Keratinocyte (primary cell): ENCODE measurements at regions not wholly inside any gene's neighbourhood (a gene's known extent, or its start where the extent isn't known, plus 50 kb on each side); places are given as distances from the start of the nearest gene placed in this dataset.

Source experiments
- DNase-seq: peaks from one replicate; pipeline ENCODE4 v3.0.0-alpha.2; 2011; ENCODE audit warnings: low read depth, missing footprints, low spot score
- FAIRE-seq: peaks from 2 replicates; lab custom pipeline; 2011; peaks lifted over from hg19 to GRCh38; lab: Jason Lieb, UNC
- H2AFZ ChIP-seq: 2 replicates; pipeline ENCODE4 v1.6.0; 2012; ENCODE audit warnings: low read length, control low read depth, inconsistent platforms; ENCODE audit not compliant: control insufficient read depth
- H3K27ac ChIP-seq: 2 replicates; pipeline ENCODE4 v1.5.1; 2011; ENCODE audit warnings: low read length; ENCODE audit not compliant: control insufficient read depth, insufficient read depth
- H3K27me3 ChIP-seq: 3 replicates; pipeline ENCODE4 v1.6.0; 2011; ENCODE audit warnings: low read length; ENCODE audit not compliant: control insufficient read depth, insufficient read depth; ENCODE audit errors: extremely low read depth
- H3K36me3 ChIP-seq, 2 experiments: 2 replicates in 1 of 2; 3 replicates in 1 of 2; pipeline ENCODE4 v1.5.1; 2011; ENCODE audit warnings: low read length in 2 of 2, mild to moderate bottlenecking in 1 of 2; ENCODE audit not compliant: control insufficient read depth in 2 of 2, insufficient read depth in 2 of 2; ENCODE audit errors: extremely low read depth in 1 of 2
- H3K4me1 ChIP-seq: 3 replicates; pipeline ENCODE4 v1.5.1; 2011; ENCODE audit warnings: low read length; ENCODE audit not compliant: control insufficient read depth, insufficient read depth; ENCODE audit errors: extremely low read depth
- H3K4me2 ChIP-seq: 3 replicates; pipeline ENCODE4 v1.6.0; 2011; ENCODE audit warnings: low read depth, low read length; ENCODE audit not compliant: control insufficient read depth, insufficient read depth; ENCODE audit errors: extremely low read depth
- H3K4me3 ChIP-seq, 3 experiments: fragments of 200-600 bp in 1 of 3; sonication (generic) in 1 of 3; 2 replicates in 2 of 3; 3 replicates in 1 of 3; pipeline ENCODE4 v1.5.1; 2011 to 2016; ENCODE audit warnings: low read length in 3 of 3, mild to moderate bottlenecking in 3 of 3, control low read depth in 2 of 3, inconsistent platforms in 1 of 3, low read depth in 1 of 3, mixed read lengths in 1 of 3, mixed run types in 1 of 3, moderate library complexity in 1 of 3; ENCODE audit not compliant: control insufficient read depth in 2 of 3, insufficient read depth in 2 of 3; ENCODE audit errors: extremely low read depth in 1 of 3
- H3K79me2 ChIP-seq: 2 replicates; pipeline ENCODE4 v1.6.0; 2012; ENCODE audit warnings: low read length; ENCODE audit not compliant: control insufficient read depth, insufficient read depth
- H3K9ac ChIP-seq: 3 replicates; pipeline ENCODE4 v1.6.0; 2011; ENCODE audit warnings: low read length; ENCODE audit not compliant: control insufficient read depth, insufficient read depth; ENCODE audit errors: extremely low read depth
- H3K9me1 ChIP-seq: 3 replicates; pipeline ENCODE4 v1.6.0; 2011; ENCODE audit warnings: low read length; ENCODE audit not compliant: control insufficient read depth, insufficient read depth; ENCODE audit errors: extremely low read depth
- H3K9me3 ChIP-seq: 2 replicates; pipeline ENCODE4 v1.5.1; 2012; ENCODE audit warnings: low read depth, low read length; ENCODE audit not compliant: control insufficient read depth
- H4K20me1 ChIP-seq: 3 replicates; pipeline ENCODE4 v1.6.0; 2011; ENCODE audit warnings: low read length; ENCODE audit not compliant: control insufficient read depth, insufficient read depth; ENCODE audit errors: extremely low read depth
- EZH2 ChIP-seq: IDR thresholded peaks from one replicate; pipeline ENCODE4 v1.6.1; 2012; ENCODE audit warnings: inconsistent platforms, mild to moderate bottlenecking, low read length, moderate library complexity
- dilution Hi-C: fragments of 300-500 bp; cut with MboI; formaldehyde crosslinking; loops from one replicate; pipeline ENCODE4 v1.7.0; 2020; ENCODE audit warnings: low sequenced_read_pairs; ENCODE audit not compliant: extremely low pct_ligation_motif_present
- TF ChIP-seq, protein P1 (sequence below), 3 experiments: IDR thresholded peaks in 1 of 3; conservative IDR thresholded peaks in 1 of 3; optimal IDR thresholded peaks in 1 of 3; 2 replicates in 2 of 3; 3 replicates in 1 of 3; pipeline versions ENCODE3 to v1.5.1; 2011; ENCODE audit warnings: low read length in 3 of 3, mild to moderate bottlenecking in 3 of 3, moderate library complexity in 2 of 3, control low read depth in 1 of 3, inconsistent platforms in 1 of 3; ENCODE audit not compliant: insufficient read depth in 2 of 3; ENCODE audit errors: extremely low read depth in 1 of 3

DNA sequence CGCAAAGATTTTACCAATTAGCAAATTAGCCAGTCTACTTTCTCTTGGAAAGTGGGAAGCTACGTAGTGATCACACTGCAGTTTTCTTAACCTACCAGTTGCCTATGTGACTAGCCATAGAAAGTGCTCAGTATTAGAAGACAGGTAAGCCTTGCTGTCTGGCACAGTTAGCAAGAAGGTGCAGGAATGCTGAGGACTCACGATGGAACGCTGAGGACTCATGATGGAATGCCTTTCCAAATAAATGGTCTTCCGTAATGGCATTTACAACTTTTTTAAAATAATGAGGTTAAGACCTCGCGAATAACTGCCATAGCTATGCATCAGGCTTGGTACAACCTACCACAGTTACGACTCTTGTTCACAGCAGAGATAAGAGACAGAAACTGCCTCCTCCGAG, 1645.6 kb upstream of the MIR17HG start:
- Histone ChIP-seq H4K20me1 (no peaks in the 10 kb centered on the region), H3K4me3 (no peak overlapping the region), H3K4me2 (no peak overlapping the region), H3K27ac (no peak overlapping the region), H3K27me3 (no peaks in the 10 kb centered on the region), H3K9ac (no peak overlapping the region), H3K36me3 (no peaks in the 10 kb centered on the region), H3K4me1 (no peaks in the 10 kb centered on the region), H3K9me3 (no peaks in the 10 kb centered on the region), H3K9me1 (no peaks in the 10 kb centered on the region), H3K79me2 (no peaks in the 10 kb centered on the region), H2AFZ (no peak overlapping the region)
- TF ChIP-seq EZH2 = no peak
- TF ChIP-seq, protein P1, sequence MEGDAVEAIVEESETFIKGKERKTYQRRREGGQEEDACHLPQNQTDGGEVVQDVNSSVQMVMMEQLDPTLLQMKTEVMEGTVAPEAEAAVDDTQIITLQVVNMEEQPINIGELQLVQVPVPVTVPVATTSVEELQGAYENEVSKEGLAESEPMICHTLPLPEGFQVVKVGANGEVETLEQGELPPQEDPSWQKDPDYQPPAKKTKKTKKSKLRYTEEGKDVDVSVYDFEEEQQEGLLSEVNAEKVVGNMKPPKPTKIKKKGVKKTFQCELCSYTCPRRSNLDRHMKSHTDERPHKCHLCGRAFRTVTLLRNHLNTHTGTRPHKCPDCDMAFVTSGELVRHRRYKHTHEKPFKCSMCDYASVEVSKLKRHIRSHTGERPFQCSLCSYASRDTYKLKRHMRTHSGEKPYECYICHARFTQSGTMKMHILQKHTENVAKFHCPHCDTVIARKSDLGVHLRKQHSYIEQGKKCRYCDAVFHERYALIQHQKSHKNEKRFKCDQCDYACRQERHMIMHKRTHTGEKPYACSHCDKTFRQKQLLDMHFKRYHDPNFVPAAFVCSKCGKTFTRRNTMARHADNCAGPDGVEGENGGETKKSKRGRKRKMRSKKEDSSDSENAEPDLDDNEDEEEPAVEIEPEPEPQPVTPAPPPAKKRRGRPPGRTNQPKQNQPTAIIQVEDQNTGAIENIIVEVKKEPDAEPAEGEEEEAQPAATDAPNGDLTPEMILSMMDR (optimal IDR thresholded peaks at IDR 0.05 in 1 of 3, IDR thresholded peaks at IDR 0.05 in 1 of 3, conservative IDR thresholded peaks at IDR 0.05 in 1 of 3; ENCODE audit: extremely low read depth in 1 of 3, insufficient read depth in 2 of 3, low read length in 3 of 3) = no peak
- dilution Hi-C loops = no loop called here
- DNase-seq (no peak), FAIRE-seq (no peak)

DNA sequence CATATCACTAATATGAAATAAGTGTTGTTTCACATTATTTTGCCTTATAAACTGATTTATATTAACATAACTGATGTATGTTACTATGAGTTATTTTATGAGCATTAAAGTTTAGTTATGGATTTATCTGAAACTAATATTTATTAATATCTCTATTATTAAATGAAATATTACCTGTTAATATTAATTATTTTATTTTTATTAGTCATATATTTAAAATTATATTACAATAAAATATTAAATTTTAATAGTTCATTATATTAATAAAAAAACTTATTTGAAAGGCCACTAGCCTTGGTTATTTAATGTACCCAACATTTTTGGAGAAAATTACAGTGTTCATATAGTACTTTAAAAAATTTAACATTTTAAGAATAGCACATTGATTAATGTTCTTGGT, 1643.4 kb upstream of the MIR17HG start:
- Histone ChIP-seq H3K4me1 (no peaks in the 10 kb centered on the region), H2AFZ (no peak overlapping the region), H3K27me3 (no peaks in the 10 kb centered on the region), H3K9me1 (no peaks in the 10 kb centered on the region), H3K4me3 (no peak overlapping the region), H3K9me3 (no peaks in the 10 kb centered on the region), H3K9ac (no peak overlapping the region), H3K4me2 (no peak overlapping the region), H3K36me3 (no peaks in the 10 kb centered on the region), H3K27ac (no peak overlapping the region), H3K79me2 (no peaks in the 10 kb centered on the region), H4K20me1 (no peaks in the 10 kb centered on the region)
- DNase-seq (no peak), FAIRE-seq (no peak)
- TF ChIP-seq EZH2 = no peak
- TF ChIP-seq, protein P1 (optimal IDR thresholded peaks at IDR 0.05 in 1 of 3, IDR thresholded peaks at IDR 0.05 in 1 of 3, conservative IDR thresholded peaks at IDR 0.05 in 1 of 3; ENCODE audit: extremely low read depth in 1 of 3, insufficient read depth in 2 of 3, low read length in 3 of 3) = no peak
- dilution Hi-C loops = no loop called here
